HEK293 (cell line): ENCODE measurements at regions not wholly inside any gene's neighbourhood (a gene's known extent, or its start where the extent isn't known, plus 50 kb on each side); places are given as distances from the start of the nearest gene placed in this dataset.

Experiments
- CTCF ChIA-PET: fragments of 350-600 bp; formaldehyde crosslinking; extraction: SDS; loops from one replicate; lab custom pipeline; 2021; ENCODE audit warnings: antibody characterized with exemption; lab: Yijun Ruan, JAX
- POLR2A ChIA-PET: fragments of 300-600 bp; formaldehyde crosslinking; extraction: SDS; loops from one replicate; lab custom pipeline; 2020; ENCODE audit warnings: antibody characterized with exemption, inconsistent platforms; lab: Yijun Ruan, JAX
- H3K27ac ChIP-seq: fragments of 200-500 bp; sonication (Bioruptor generic); 2 replicates; pipeline ENCODE4 v1.5.1; 2014; ENCODE audit warnings: low read depth, low read length, control low read depth, inconsistent platforms; ENCODE audit errors: extremely low read depth
- H3K36me3 ChIP-seq, 2 experiments: fragments of 200-500 bp in 1 of 2; sonication (Bioruptor generic) in 1 of 2; 1 replicate in 1 of 2; 2 replicates in 1 of 2; pipeline ENCODE4 v1.5.1; 2014 to 2017; ENCODE audit warnings: inconsistent platforms in 2 of 2, low read length in 2 of 2; ENCODE audit not compliant: control insufficient read depth in 2 of 2, insufficient read depth in 1 of 2
- H3K4me1 ChIP-seq: fragments of 200-500 bp; sonication (Bioruptor generic); 2 replicates; pipeline ENCODE4 v1.5.1; 2014; ENCODE audit warnings: mild to moderate bottlenecking, low read length, inconsistent platforms; ENCODE audit not compliant: control insufficient read depth, insufficient read depth
- H3K4me3 ChIP-seq: 2 replicates; pipeline ENCODE4 v1.5.1; 2011; ENCODE audit warnings: low read depth, mild to moderate bottlenecking, control low read depth, low read length, moderate library complexity
- H3K9me3 ChIP-seq: fragments of 200-500 bp; sonication (Bioruptor generic); 2 replicates; pipeline ENCODE4 v1.5.1; 2014; ENCODE audit warnings: low read depth, low read length, inconsistent platforms; ENCODE audit not compliant: control insufficient read depth, insufficient read depth
- GLIS1 ChIP-seq: fragments of 450-650 bp; formaldehyde crosslinking; IDR thresholded peaks from 2 replicates; pipeline ENCODE4 v1.5.1; 2016; ENCODE audit warnings: missing biosample characterization, missing genetic modification characterization
- HOXC10 ChIP-seq: sonication (generic); formaldehyde crosslinking; IDR thresholded peaks from 2 replicates; pipeline ENCODE4 v1.8.1; 2023; ENCODE audit warnings: mild to moderate bottlenecking, missing genetic modification reagents
- MYNN ChIP-seq: fragments of 450-650 bp; formaldehyde crosslinking; IDR thresholded peaks from 2 replicates; pipeline ENCODE4 v1.5.1; 2016; ENCODE audit warnings: missing biosample characterization, missing genetic modification characterization, borderline replicate concordance
- PRDM4 ChIP-seq: fragments of 450-650 bp; formaldehyde crosslinking; IDR thresholded peaks from 2 replicates; pipeline ENCODE4 v1.5.1; 2017; ENCODE audit warnings: missing biosample characterization, missing genetic modification characterization
- REST ChIP-seq: fragments of 450-650 bp; formaldehyde crosslinking; IDR thresholded peaks from 2 replicates; pipeline ENCODE4 v1.5.1; 2016; ENCODE audit warnings: missing biosample characterization, missing genetic modification characterization
- SCRT1 ChIP-seq: fragments of 450-650 bp; formaldehyde crosslinking; IDR thresholded peaks from 2 replicates; pipeline ENCODE4 v1.5.1; 2016; ENCODE audit warnings: missing biosample characterization, missing genetic modification characterization, borderline replicate concordance
- SETDB1 ChIP-seq: IDR thresholded peaks from one replicate; pipeline ENCODE4 v1.6.1; 2017; ENCODE audit warnings: mild to moderate bottlenecking, low read length, moderate library complexity, mixed read lengths; ENCODE audit not compliant: insufficient read length
- YY1 ChIP-seq: fragments of 450-650 bp; formaldehyde crosslinking; IDR thresholded peaks from 2 replicates; pipeline ENCODE4 v1.5.1; 2018; ENCODE audit warnings: missing biosample characterization, missing genetic modification characterization
- ZFHX2 ChIP-seq: fragments of 450-650 bp; formaldehyde crosslinking; conservative IDR thresholded peaks from 2 replicates; pipeline ENCODE4 v1.5.1; 2016; ENCODE audit warnings: missing biosample characterization, missing genetic modification characterization
- ZNF10 ChIP-seq: fragments of 450-650 bp; formaldehyde crosslinking; IDR thresholded peaks from 2 replicates; pipeline ENCODE4 v1.5.1; 2017; ENCODE audit warnings: missing biosample characterization, missing genetic modification characterization
- ZNF155 ChIP-seq: fragments of 450-650 bp; formaldehyde crosslinking; IDR thresholded peaks from 2 replicates; pipeline ENCODE4 v1.5.1; 2016; ENCODE audit warnings: missing biosample characterization, missing genetic modification characterization
- ZNF211 ChIP-seq: fragments of 450-650 bp; formaldehyde crosslinking; IDR thresholded peaks from 2 replicates; pipeline ENCODE4 v1.5.1; 2016; ENCODE audit warnings: low read depth, missing biosample characterization, missing genetic modification characterization
- ZNF266 ChIP-seq: fragments of 450-650 bp; formaldehyde crosslinking; IDR thresholded peaks from 2 replicates; pipeline ENCODE4 v1.5.1; 2016; ENCODE audit warnings: missing biosample characterization, missing genetic modification characterization, low read depth
- ZNF280C ChIP-seq: fragments of 450-650 bp; formaldehyde crosslinking; IDR thresholded peaks from 2 replicates; pipeline ENCODE4 v1.5.1; 2016; ENCODE audit warnings: missing biosample characterization, missing genetic modification characterization
- ZNF654 ChIP-seq: fragments of 450-650 bp; formaldehyde crosslinking; IDR thresholded peaks from 2 replicates; pipeline ENCODE4 v1.5.1; 2016; ENCODE audit warnings: low read depth, missing biosample characterization, missing genetic modification characterization
- ZNF660 ChIP-seq: fragments of 450-650 bp; IDR thresholded peaks from 2 replicates; pipeline ENCODE4 v1.5.1; 2018; ENCODE audit warnings: missing biosample characterization, mild to moderate bottlenecking, missing genetic modification characterization
- ZSCAN4 ChIP-seq: fragments of 450-650 bp; formaldehyde crosslinking; IDR thresholded peaks from 2 replicates; pipeline ENCODE4 v1.5.1; 2017; ENCODE audit warnings: missing biosample characterization, missing genetic modification characterization
- TF ChIP-seq, protein P1 (sequence below): fragments of 450-650 bp; formaldehyde crosslinking; IDR thresholded peaks from 2 replicates; pipeline ENCODE4 v1.5.1; 2016; ENCODE audit warnings: missing biosample characterization, missing genetic modification characterization
- TF ChIP-seq, protein P2 (sequence below): fragments of 450-650 bp; formaldehyde crosslinking; IDR thresholded peaks from 2 replicates; pipeline ENCODE4 v1.5.1; 2016; ENCODE audit warnings: missing biosample characterization, missing genetic modification characterization, borderline replicate concordance
- TF ChIP-seq, protein P3 (sequence below): fragments of 450-650 bp; formaldehyde crosslinking; IDR thresholded peaks from 2 replicates; pipeline ENCODE4 v1.5.1; 2016; ENCODE audit warnings: missing biosample characterization, missing genetic modification characterization

GRCh38 chr3:43966126-43966525, 275.4 kb downstream of the ABHD5 start (continued):
- TF ChIP-seq PRDM4 = no peak
- TF ChIP-seq, protein P1, sequence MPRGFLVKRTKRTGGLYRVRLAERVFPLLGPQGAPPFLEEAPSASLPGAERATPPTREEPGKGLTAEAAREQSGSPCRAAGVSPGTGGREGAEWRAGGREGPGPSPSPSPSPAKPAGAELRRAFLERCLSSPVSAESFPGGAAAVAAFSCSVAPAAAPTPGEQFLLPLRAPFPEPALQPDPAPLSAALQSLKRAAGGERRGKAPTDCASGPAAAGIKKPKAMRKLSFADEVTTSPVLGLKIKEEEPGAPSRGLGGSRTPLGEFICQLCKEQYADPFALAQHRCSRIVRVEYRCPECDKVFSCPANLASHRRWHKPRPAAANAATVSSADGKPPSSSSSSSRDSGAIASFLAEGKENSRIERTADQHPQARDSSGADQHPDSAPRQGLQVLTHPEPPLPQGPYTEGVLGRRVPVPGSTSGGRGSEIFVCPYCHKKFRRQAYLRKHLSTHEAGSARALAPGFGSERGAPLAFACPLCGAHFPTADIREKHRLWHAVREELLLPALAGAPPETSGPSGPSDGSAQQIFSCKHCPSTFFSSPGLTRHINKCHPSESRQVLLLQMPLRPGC (tag by site-specific recombination) = no peak
- no peak for TF ChIP-seq MYNN
- TF ChIP-seq, all 188 proteins: peak for 0

GRCh38 chr3:43966530-43966929, 275.2 kb upstream of the TOPAZ1 start:
- ChIA-PET POLR2A (no interaction called here), CTCF (no interaction called here)
- no peak for TF ChIP-seq SCRT1 (tag by site-specific recombination)
- no peak for TF ChIP-seq HOXC10
- TF ChIP-seq ZNF211 (tag by site-specific recombination) = no peak
- no peak for TF ChIP-seq ZFHX2
- no peak for TF ChIP-seq GLIS1
- TF ChIP-seq, all 188 proteins: peak for 0
- Histone ChIP-seq H3K9me3 (no peaks in the 10 kb centered on the region), H3K27ac (no peak overlapping the region), H3K36me3 (no peaks in the 10 kb centered on the region), H3K4me3 (no peak overlapping the region), H3K4me1 (no peaks in the 10 kb centered on the region)

- Histone ChIP-seq H3K9me3 (no peaks in the 10 kb centered on the region), H3K36me3 (no peaks in the 10 kb centered on the region), H3K4me3 (no peak overlapping the region), H3K27ac (no peak overlapping the region), H3K4me1 (no peaks in the 10 kb centered on the region)
- CTCF ChIA-PET = interaction anchor here (0.5 kb wide), 1 partner anchor 138 kb away, joined by 3 read pairs; no protein-coding TSS in a partner anchor
- POLR2A ChIA-PET = no interaction called here
- no peak for TF ChIP-seq ZNF155 (tag by site-specific recombination)
- no peak for TF ChIP-seq ZNF654 (tag by site-specific recombination)
- no peak for TF ChIP-seq ZNF280C (tag by site-specific recombination)
- TF ChIP-seq REST (tag by site-specific recombination) = no peak
- TF ChIP-seq ZSCAN4 (tag by site-specific recombination) = no peak
- TF ChIP-seq YY1 (tag by site-specific recombination) = no peak
- TF ChIP-seq, protein P2, sequence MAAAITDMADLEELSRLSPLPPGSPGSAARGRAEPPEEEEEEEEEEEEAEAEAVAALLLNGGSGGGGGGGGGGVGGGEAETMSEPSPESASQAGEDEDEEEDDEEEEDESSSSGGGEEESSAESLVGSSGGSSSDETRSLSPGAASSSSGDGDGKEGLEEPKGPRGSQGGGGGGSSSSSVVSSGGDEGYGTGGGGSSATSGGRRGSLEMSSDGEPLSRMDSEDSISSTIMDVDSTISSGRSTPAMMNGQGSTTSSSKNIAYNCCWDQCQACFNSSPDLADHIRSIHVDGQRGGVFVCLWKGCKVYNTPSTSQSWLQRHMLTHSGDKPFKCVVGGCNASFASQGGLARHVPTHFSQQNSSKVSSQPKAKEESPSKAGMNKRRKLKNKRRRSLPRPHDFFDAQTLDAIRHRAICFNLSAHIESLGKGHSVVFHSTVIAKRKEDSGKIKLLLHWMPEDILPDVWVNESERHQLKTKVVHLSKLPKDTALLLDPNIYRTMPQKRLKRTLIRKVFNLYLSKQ = no peak
- TF ChIP-seq, protein P3, sequence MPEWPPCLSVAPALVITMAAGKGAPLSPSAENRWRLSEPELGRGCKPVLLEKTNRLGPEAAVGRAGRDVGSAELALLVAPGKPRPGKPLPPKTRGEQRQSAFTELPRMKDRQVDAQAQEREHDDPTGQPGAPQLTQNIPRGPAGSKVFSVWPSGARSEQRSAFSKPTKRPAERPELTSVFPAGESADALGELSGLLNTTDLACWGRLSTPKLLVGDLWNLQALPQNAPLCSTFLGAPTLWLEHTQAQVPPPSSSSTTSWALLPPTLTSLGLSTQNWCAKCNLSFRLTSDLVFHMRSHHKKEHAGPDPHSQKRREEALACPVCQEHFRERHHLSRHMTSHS (tag by site-specific recombination) = no peak
- no peak for TF ChIP-seq SETDB1
- TF ChIP-seq ZNF10 (tag by site-specific recombination) = no peak
- no peak for TF ChIP-seq ZNF660
- no peak for TF ChIP-seq ZNF266
These were observed 273.2 kb upstream of the TOPAZ1 start for GRCh38 chr3:43968465-43968864.
